HepG2 (cell line): ENCODE measurements at regions not wholly inside any gene's neighbourhood (a gene's known extent, or its start where the extent isn't known, plus 50 kb on each side); places are given as distances from the start of the nearest gene placed in this dataset.

Experiments
- ATAC-seq: fragments of 200-7000 bp; cut with Tn5 transposase; 3 replicates; pipeline ENCODE4 v1.9.1; 2020; ENCODE audit warnings: mild to moderate bottlenecking, moderate library complexity
- BruUV-seq: library from RNA; stranded (reverse); fragments of 400-500 nt; replicated peaks from 2 replicates; lab custom pipeline; 2021; lab: Mats Ljungman, UMichigan
- CTCF ChIA-PET: fragments of 300-600 bp; formaldehyde crosslinking; extraction: SDS; loops from one replicate; lab custom pipeline; 2021; ENCODE audit warnings: low total read pairs, inconsistent platforms, low intra/inter-chr PET ratio; lab: Yijun Ruan, JAX
- POLR2A ChIA-PET: fragments of 350-600 bp; sonication (Branson Sonifier 250); formaldehyde crosslinking; loops from one replicate; lab custom pipeline; 2020; ENCODE audit warnings: antibody characterized with exemption, inconsistent platforms; lab: Yijun Ruan, JAX
- DNase-seq: peaks from one replicate; pipeline ENCODE4 v3.0.0-alpha.2; 2015; ENCODE audit warnings: low spot score
- FAIRE-seq: peaks from 3 replicates; lab custom pipeline; 2011; peaks lifted over from hg19 to GRCh38; lab: Jason Lieb, UNC
- H2AFZ ChIP-seq: one replicate; pipeline ENCODE4 v1.6.1; 2011; ENCODE audit warnings: low read length, inconsistent platforms
- H3K27ac ChIP-seq: fragments of 300-600 bp; 3 replicates; pipeline ENCODE4 v1.8.0; 2011; ENCODE audit warnings: mixed run types, mild to moderate bottlenecking, mixed read lengths, low read length, inconsistent platforms; ENCODE audit not compliant: insufficient read depth; ENCODE audit errors: extremely low read length
- H3K27me3 ChIP-seq, 2 experiments: fragments of 200-600 bp in 1 of 2; 2 replicates in 1 of 2; 3 replicates in 1 of 2; pipeline versions ENCODE4 v1.6.0 to v1.8.0; 2011; ENCODE audit warnings: low read length in 2 of 2, mild to moderate bottlenecking in 2 of 2, moderate library complexity in 2 of 2, inconsistent platforms in 1 of 2; ENCODE audit not compliant: insufficient read depth in 2 of 2, control insufficient read depth in 1 of 2
- H3K36me3 ChIP-seq, 2 experiments: fragments of 200-600 bp in 1 of 2; replicated peaks in 1 of 2; 2 replicates in 1 of 2; 3 replicates in 1 of 2; pipeline versions ENCODE4 v1.5.1 to v1.8.0; 2011; ENCODE audit warnings: low read length in 2 of 2, inconsistent platforms in 1 of 2; ENCODE audit not compliant: insufficient read depth in 2 of 2, control insufficient read depth in 1 of 2
- H3K4me1 ChIP-seq: 2 replicates; pipeline ENCODE4 v1.5.1; 2012; ENCODE audit warnings: low read length, inconsistent platforms; ENCODE audit not compliant: insufficient read depth
- H3K4me2 ChIP-seq: 2 replicates; pipeline ENCODE4 v1.6.0; 2011; ENCODE audit warnings: low read depth, low read length, inconsistent platforms
- H3K4me3 ChIP-seq, 3 experiments: fragments of 200-600 bp in 1 of 3; sonication (generic), shearing (Covaris generic) in 1 of 3; replicated peaks in 1 of 3; 2 replicates each; pipeline ENCODE4 v1.5.1; 2011 to 2016; ENCODE audit warnings: low read length in 3 of 3, inconsistent platforms in 2 of 3, low read depth in 2 of 3, mild to moderate bottlenecking in 2 of 3, control low read depth in 1 of 3, mixed read lengths in 1 of 3; ENCODE audit not compliant: insufficient read depth in 1 of 3
- H3K79me2 ChIP-seq: one replicate; pipeline ENCODE4 v1.6.1; 2011; ENCODE audit warnings: low read length, inconsistent platforms; ENCODE audit not compliant: insufficient read depth
- H3K9ac ChIP-seq: 2 replicates; pipeline ENCODE4 v1.6.0; 2011; ENCODE audit warnings: mild to moderate bottlenecking, low read depth, low read length, inconsistent platforms; ENCODE audit not compliant: insufficient read depth
- H3K9me3 ChIP-seq: 2 replicates; pipeline ENCODE4 v1.5.1; 2012; ENCODE audit warnings: mild to moderate bottlenecking, low read length
- H4K20me1 ChIP-seq: 2 replicates; pipeline ENCODE4 v1.6.0; 2011; ENCODE audit warnings: inconsistent platforms, mild to moderate bottlenecking, low read length, moderate library complexity; ENCODE audit not compliant: insufficient read depth
- KDM3A ChIP-seq: IDR thresholded peaks from 2 replicates; pipeline ENCODE4 v1.6.1; 2018; ENCODE audit warnings: low read depth, missing compliant biosample characterization
- SIN3A ChIP-seq: IDR thresholded peaks from 2 replicates; pipeline ENCODE4 v1.6.1; 2011; ENCODE audit warnings: low read depth, mild to moderate bottlenecking, control low read depth, low read length, borderline replicate concordance
- XRCC5 ChIP-seq: fragments of 200-400 bp; formaldehyde crosslinking; optimal IDR thresholded peaks from 2 replicates; pipeline ENCODE3; 2017; ENCODE audit warnings: mild to moderate bottlenecking, low read length
- YEATS2 ChIP-seq: sonication (generic); formaldehyde crosslinking; IDR thresholded peaks from 2 replicates; pipeline ENCODE4 v1.4.0; 2020; ENCODE audit warnings: missing genetic modification reagents, borderline replicate concordance
- ZBTB3 ChIP-seq: sonication (generic); formaldehyde crosslinking; IDR thresholded peaks from 2 replicates; pipeline ENCODE4 v1.4.0; 2020; ENCODE audit warnings: low read depth, mild to moderate bottlenecking, moderate library complexity, missing genetic modification reagents, borderline replicate concordance
- ZFP90 ChIP-seq: sonication (generic); formaldehyde crosslinking; IDR thresholded peaks from 2 replicates; pipeline ENCODE4 v1.8.0; 2022; ENCODE audit warnings: missing genetic modification reagents, mild to moderate bottlenecking, inconsistent platforms, borderline replicate concordance
- ZNF235 ChIP-seq: sonication (generic); formaldehyde crosslinking; IDR thresholded peaks from 2 replicates; pipeline ENCODE4 v1.8.1; 2023; ENCODE audit warnings: mild to moderate bottlenecking, missing genetic modification reagents, borderline replicate concordance
- ZNF3 ChIP-seq: IDR thresholded peaks from 2 replicates; pipeline ENCODE4 v1.7.0; 2017; ENCODE audit warnings: inconsistent platforms
- ZNF713 ChIP-seq: sonication (generic); formaldehyde crosslinking; IDR thresholded peaks from 2 replicates; pipeline ENCODE4 v1.4.0; 2020; ENCODE audit warnings: mild to moderate bottlenecking, missing genetic modification reagents
- ZSCAN30 ChIP-seq: sonication (generic); formaldehyde crosslinking; IDR thresholded peaks from 2 replicates; pipeline ENCODE4 v1.5.0; 2020; ENCODE audit warnings: mild to moderate bottlenecking, missing genetic modification reagents
- WGBS: methylation state at CpG from one replicate; pipeline ENCODE4 v1.1.6; 2017; ENCODE audit warnings: low lambda C conversion rate; 5-methylcytosine and 5-hydroxymethylcytosine counted together
- in situ Hi-C: cut with HindIII; loops from 2 replicates; pipeline ENCODE4 v1.10.0; 2017; ENCODE audit warnings: low pct_unique_long_range_greater_than_20kb; ENCODE audit not compliant: extremely low pct_ligation_motif_present
- intact Hi-C: fragments of 100-400 bp; cut with micrococcal nuclease; formaldehyde crosslinking; loops from one replicate; pipeline ENCODE4 v1.10.0; 2022; ENCODE audit not compliant: unreplicated experiment
- TF ChIP-seq, protein P1 (sequence below): sonication (generic); formaldehyde crosslinking; IDR thresholded peaks from 2 replicates; pipeline ENCODE4 v1.4.0; 2020; ENCODE audit warnings: missing genetic modification reagents
- TF ChIP-seq, protein P2 (sequence below): IDR thresholded peaks from 2 replicates; pipeline ENCODE4 v1.6.1; 2012; ENCODE audit warnings: low read depth, low read length, improper control_type of control experiment

DNA sequence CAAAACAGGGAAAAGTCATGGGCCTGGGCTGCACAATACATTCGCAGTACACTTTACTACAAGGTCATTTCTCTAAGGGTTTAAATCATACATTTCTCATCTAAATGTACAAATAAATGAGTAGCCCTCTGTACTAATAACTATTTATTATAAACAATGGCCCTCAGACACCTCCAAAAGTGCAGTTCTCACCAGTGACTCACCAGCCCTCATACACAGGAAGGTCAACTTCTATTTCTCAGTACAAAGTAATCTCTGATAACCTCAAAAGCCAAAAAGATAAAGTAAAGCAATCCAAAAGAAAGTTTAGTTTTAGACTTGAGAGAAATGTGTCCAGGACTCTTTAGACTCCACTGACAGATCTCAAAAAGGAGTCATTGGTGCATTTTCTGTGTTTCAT lies 1258.1 kb upstream of the CDH6 start (continued):
- no peak for TF ChIP-seq SIN3A
- TF ChIP-seq KDM3A (CRISPR knock-in tag) = no peak
- TF ChIP-seq YEATS2 = no peak
- TF ChIP-seq ZSCAN30 (CRISPR knock-in tag) = no peak
- TF ChIP-seq, protein P1, sequence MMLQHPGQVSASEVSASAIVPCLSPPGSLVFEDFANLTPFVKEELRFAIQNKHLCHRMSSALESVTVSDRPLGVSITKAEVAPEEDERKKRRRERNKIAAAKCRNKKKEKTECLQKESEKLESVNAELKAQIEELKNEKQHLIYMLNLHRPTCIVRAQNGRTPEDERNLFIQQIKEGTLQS = no peak
- no peak for TF ChIP-seq XRCC5

DNA sequence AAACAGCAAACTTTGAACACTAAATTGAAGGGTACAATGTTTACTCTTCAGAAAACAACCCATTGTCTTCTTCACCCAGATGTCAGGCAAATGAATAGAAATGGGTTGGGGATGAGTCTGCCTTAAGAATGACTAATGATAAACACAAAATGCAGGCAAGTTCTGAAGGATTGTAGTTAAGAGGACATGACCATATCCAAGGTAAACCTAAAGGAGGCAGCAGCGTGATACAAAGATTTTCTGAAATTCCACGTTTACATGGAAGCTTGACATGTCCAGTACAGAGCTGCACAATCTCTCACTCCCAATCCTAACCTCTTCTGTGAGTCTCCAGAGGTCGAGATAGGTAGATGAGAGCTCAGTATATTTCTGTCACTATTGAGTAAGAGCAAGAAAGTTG lies 1263.2 kb upstream of the CDH6 start:
- Histone ChIP-seq H3K9me3 (no peaks in the 10 kb centered on the region), H3K9ac (no peak overlapping the region), H2AFZ (no peak overlapping the region), H3K27ac (no peak overlapping the region), H3K79me2 (no peaks in the 10 kb centered on the region), H3K4me1 (no peaks in the 10 kb centered on the region), H3K36me3 (no peaks in the 10 kb centered on the region), H3K4me2 (no peak overlapping the region), H4K20me1 (no peaks in the 10 kb centered on the region), H3K4me3 (no peak overlapping the region), H3K27me3 (no peaks in the 10 kb centered on the region)
- ChIA-PET POLR2A (no interaction called here), CTCF (no interaction called here)
- in situ Hi-C loops (no loop called here), intact Hi-C loops (no loop called here)
- 10% methylated on average over 3 of the region's 3 CpGs for WGBS
- ATAC-seq (no peak), DNase-seq (no peak), FAIRE-seq (no peak)
- no peak for TF ChIP-seq ZNF713
- TF ChIP-seq ZNF235 (CRISPR knock-in tag) = no peak
- no TSS peak for BruUV-seq

GRCh38 chr5:29924107-29924506 lies 1269.4 kb upstream of the CDH6 start:
- in situ Hi-C loops = no loop called here
- H3K9ac ChIP-seq = no peak overlapping the region
- no peaks in the 10 kb centered on the region for H3K9me3 ChIP-seq
- ChIA-PET POLR2A (no interaction called here), CTCF (no interaction called here)
- no TSS peak for BruUV-seq
- 5% methylated on average over 2 of the region's 2 CpGs for WGBS
- DNase-seq = no peak
- no peak overlapping the region for H3K4me2 ChIP-seq
- no peaks in the 10 kb centered on the region for H4K20me1 ChIP-seq
- no peaks in the 10 kb centered on the region for H3K27me3 ChIP-seq
- H3K36me3 ChIP-seq = no peaks in the 10 kb centered on the region
- no peaks in the 10 kb centered on the region for H3K4me1 ChIP-seq
- no peak for FAIRE-seq
- ATAC-seq = no peak
- no peak overlapping the region for H3K4me3 ChIP-seq
- intact Hi-C loops = no loop called here
- H3K79me2 ChIP-seq = no peaks in the 10 kb centered on the region
- H3K27ac ChIP-seq = no peak overlapping the region
- TF ChIP-seq ZBTB3 (no peak), ZFP90 (no peak), ZNF3 (no peak)
- TF ChIP-seq, protein P2, sequence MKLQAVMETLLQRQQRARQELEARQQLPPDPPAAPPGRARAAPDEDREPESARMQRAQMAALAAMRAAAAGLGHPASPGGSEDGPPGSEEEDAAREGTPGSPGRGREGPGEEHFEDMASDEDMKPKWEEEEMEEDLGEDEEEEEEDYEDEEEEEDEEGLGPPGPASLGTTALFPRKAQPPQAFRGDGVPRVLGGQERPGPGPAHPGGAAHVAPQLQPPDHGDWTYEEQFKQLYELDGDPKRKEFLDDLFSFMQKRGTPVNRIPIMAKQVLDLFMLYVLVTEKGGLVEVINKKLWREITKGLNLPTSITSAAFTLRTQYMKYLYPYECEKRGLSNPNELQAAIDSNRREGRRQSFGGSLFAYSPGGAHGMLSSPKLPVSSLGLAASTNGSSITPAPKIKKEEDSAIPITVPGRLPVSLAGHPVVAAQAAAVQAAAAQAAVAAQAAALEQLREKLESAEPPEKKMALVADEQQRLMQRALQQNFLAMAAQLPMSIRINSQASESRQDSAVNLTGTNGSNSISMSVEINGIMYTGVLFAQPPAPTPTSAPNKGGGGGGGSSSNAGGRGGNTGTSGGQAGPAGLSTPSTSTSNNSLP = no peak
- H2AFZ ChIP-seq = no peak overlapping the region
